ENCODE measurements at regions not wholly inside any gene's neighbourhood (a gene's known extent, or its start where the extent isn't known, plus 50 kb on each side); places are given as distances from the start of the nearest gene placed in this dataset.
A peak's percentile ranks its signal among the peaks of the same experiment; 100 is the strongest.
"Not testable (repeated sequence)": the region's sequence is repeated elsewhere in the genome, so short reads cannot be mapped to it uniquely, and the experiment has no call there.

GRCh38 chr9:138207300-138208179 is 330.0 kb downstream of the CACNA1B start:
- DNase-seq (ENCODE audit: low read depth); H3K27me3 ChIP-seq (ENCODE audit: control insufficient read depth, insufficient read depth, low read length); FAIRE-seq; H3K36me3 ChIP-seq (ENCODE audit: control insufficient read depth, insufficient read depth, low read length); H3K4me3 ChIP-seq (ENCODE audit: low read depth, low read length): not testable (repeated sequence)

- not testable (repeated sequence) for H3K27me3 ChIP-seq (ENCODE audit: control insufficient read depth, insufficient read depth, low read length); H3K4me3 ChIP-seq (ENCODE audit: low read depth, low read length); DNase-seq (ENCODE audit: low read depth); H3K36me3 ChIP-seq (ENCODE audit: control insufficient read depth, insufficient read depth, low read length); FAIRE-seq
Measured at GRCh38 chr9:138209071-138209644, 331.6 kb downstream of the CACNA1B start.

GRCh38 chr9:138210388-138210986 is 332.9 kb downstream of the CACNA1B start:
- not testable (repeated sequence) for FAIRE-seq; H3K27me3 ChIP-seq (ENCODE audit: control insufficient read depth, insufficient read depth, low read length); DNase-seq (ENCODE audit: low read depth); H3K36me3 ChIP-seq (ENCODE audit: control insufficient read depth, insufficient read depth, low read length); H3K4me3 ChIP-seq (ENCODE audit: low read depth, low read length)

DNA sequence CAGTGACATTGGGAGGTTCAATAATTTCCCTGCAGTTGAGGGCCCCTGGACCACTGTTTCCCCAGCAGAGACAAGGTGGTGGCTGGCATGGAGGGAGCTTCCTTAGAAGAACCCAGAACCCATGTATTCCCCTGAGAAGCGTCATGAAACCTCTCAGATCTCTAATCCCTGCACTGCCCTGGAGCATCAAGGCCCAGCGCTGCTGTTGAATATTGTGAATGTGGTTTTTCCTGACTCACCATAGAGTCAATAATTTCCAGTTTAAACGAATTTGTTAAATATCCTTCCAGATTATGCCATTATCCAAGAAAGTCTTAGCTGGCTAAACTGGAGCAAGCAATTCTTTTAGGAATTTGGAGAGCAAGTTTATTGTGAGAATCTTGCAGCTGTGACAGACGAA is 333.5 kb downstream of the CACNA1B start:
- DNase-seq (ENCODE audit: low read depth); H3K36me3 ChIP-seq (ENCODE audit: control insufficient read depth, insufficient read depth, low read length); H3K4me3 ChIP-seq (ENCODE audit: low read depth, low read length); FAIRE-seq; H3K27me3 ChIP-seq (ENCODE audit: control insufficient read depth, insufficient read depth, low read length): not testable (repeated sequence)

DNA sequence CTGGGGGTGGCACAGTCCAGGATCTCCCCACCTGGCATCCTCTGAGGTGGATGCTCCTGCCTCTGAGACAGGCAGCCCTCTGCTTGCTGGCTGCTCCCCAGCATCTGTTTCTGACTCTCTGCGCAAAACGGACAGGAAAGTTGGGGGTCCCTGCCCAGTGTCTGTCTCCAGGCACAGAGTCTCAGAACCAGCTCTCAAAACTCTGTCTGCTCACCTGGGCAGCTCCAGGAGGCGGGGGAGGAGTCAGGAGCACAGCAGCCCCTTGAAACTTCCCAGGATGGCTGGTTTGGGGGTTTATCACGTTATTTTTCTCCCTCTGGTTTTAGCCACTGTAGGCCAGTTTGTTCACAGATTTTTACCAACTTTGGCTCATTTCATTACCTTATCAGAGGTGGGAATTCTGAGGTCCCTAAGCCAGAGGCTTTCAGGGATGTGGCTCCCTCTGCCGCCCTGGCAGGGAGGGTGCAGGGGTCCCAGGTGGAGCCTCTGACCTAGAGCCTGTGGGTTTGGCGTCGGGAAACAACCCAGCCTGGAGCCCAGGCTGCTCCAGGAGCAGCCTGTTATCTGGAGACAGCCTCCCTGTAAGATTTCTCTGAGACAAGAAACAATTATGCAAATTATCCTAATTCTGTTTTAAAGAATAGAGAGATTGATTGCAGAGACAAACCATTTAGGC is 334.1 kb downstream of the CACNA1B start:
- DNase-seq (ENCODE audit: low read depth); H3K27me3 ChIP-seq (ENCODE audit: control insufficient read depth, insufficient read depth, low read length); H3K4me3 ChIP-seq (ENCODE audit: low read depth, low read length); FAIRE-seq; H3K36me3 ChIP-seq (ENCODE audit: control insufficient read depth, insufficient read depth, low read length): not testable (repeated sequence)

DNA sequence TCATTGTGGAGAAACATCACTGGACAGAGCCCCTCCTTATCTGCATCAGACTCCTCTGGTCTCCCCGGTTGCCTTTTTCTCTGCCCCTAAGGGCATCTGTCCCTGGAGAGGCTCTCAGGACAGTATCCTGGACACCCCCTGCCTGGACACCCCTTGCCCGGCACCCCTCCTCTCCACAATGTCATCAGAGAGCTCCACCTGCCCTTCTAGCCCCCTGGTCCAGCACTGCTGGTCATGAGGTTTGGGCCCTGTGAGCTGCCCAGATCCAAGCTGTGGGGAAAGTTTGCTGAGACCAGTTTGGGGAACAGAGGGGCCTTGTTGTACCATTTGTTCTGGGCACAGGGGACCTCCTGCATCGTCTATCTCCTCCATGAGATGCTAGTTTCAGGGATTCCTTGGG is 335.2 kb downstream of the CACNA1B start:
- not testable (repeated sequence) for DNase-seq (ENCODE audit: low read depth); FAIRE-seq; H3K36me3 ChIP-seq (ENCODE audit: control insufficient read depth, insufficient read depth, low read length); H3K4me3 ChIP-seq (ENCODE audit: low read depth, low read length); H3K27me3 ChIP-seq (ENCODE audit: control insufficient read depth, insufficient read depth, low read length)

GRCh38 chr9:138213748-138214147 is 336.2 kb downstream of the CACNA1B start:
- FAIRE-seq; H3K36me3 ChIP-seq (ENCODE audit: control insufficient read depth, insufficient read depth, low read length); H3K4me3 ChIP-seq (ENCODE audit: low read depth, low read length); DNase-seq (ENCODE audit: low read depth); H3K27me3 ChIP-seq (ENCODE audit: control insufficient read depth, insufficient read depth, low read length): not testable (repeated sequence)

- H3K36me3 ChIP-seq (ENCODE audit: control insufficient read depth, insufficient read depth, low read length) = not testable (repeated sequence)
Measured at GRCh38 chr9:138214548-138214947, 337.0 kb downstream of the CACNA1B start.

DNA sequence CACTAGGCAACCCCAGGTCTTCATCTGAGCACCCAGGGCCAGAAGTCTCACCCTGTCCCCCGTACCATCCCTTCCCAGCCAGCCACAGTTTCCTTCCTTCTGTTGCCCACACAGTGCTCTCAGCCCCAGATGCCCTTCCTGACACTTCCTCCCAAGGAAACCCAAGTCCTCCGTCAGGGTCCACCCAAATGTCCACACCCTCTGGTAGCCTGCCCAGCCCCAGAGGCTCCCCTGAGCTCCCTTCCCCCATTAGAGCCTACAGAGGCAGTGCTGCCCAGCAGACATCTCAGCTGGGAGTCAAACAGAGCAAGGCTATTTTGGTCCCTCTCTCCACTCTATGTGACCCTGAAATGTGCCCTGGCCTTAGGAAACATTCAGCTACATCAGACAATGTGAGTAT is 338.0 kb downstream of the CACNA1B start:
- DNase-seq (ENCODE audit: low read depth); H3K4me3 ChIP-seq (ENCODE audit: low read depth, low read length); H3K36me3 ChIP-seq (ENCODE audit: control insufficient read depth, insufficient read depth, low read length); H3K27me3 ChIP-seq (ENCODE audit: control insufficient read depth, insufficient read depth, low read length); FAIRE-seq: not testable (repeated sequence)

More at GRCh38 chr9:138214548-138214947, 337.0 kb downstream of the CACNA1B start:
- not testable (repeated sequence) for H3K27me3 ChIP-seq (ENCODE audit: control insufficient read depth, insufficient read depth, low read length); DNase-seq (ENCODE audit: low read depth); H3K4me3 ChIP-seq (ENCODE audit: low read depth, low read length); FAIRE-seq

- H3K27me3 ChIP-seq (ENCODE audit: control insufficient read depth, insufficient read depth, low read length); H3K36me3 ChIP-seq (ENCODE audit: control insufficient read depth, insufficient read depth, low read length); FAIRE-seq; DNase-seq (ENCODE audit: low read depth); H3K4me3 ChIP-seq (ENCODE audit: low read depth, low read length): not testable (repeated sequence)
Measured at GRCh38 chr9:138216817-138217216, 339.2 kb downstream of the CACNA1B start.

GRCh38 chr9:138217284-138217850 is 339.8 kb downstream of the CACNA1B start:
- peak; percentile 3 for DNase-seq (ENCODE audit: low read depth)
- H3K27me3 ChIP-seq (ENCODE audit: control insufficient read depth, insufficient read depth, low read length); H3K4me3 ChIP-seq (ENCODE audit: low read depth, low read length); H3K36me3 ChIP-seq (ENCODE audit: control insufficient read depth, insufficient read depth, low read length); FAIRE-seq: not testable (repeated sequence)

DNA sequence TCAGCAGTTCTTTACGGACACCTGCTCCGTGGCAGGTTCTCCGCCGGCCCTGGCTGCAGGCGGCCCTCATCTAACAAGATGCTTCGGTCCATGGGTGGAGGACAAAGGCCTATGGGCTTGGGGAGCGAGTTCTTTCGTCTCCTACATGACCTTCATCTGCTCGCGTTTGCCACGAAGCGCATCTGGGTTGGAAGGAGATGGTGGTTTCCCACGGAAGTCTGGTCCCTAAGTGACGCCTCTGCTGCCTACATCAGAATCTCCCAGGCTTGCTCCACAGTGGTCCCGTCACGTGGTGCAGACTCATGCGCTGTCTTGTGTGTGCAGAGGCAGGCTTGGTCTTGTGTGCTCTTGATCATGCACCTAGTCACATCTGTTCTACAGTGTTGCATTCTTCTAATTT is 341.7 kb downstream of the CACNA1B start:
- DNase-seq (ENCODE audit: low read depth) = peak; percentile 37
- H3K27me3 ChIP-seq (ENCODE audit: control insufficient read depth, insufficient read depth, low read length); H3K36me3 ChIP-seq (ENCODE audit: control insufficient read depth, insufficient read depth, low read length); H3K4me3 ChIP-seq (ENCODE audit: low read depth, low read length); FAIRE-seq: not testable (repeated sequence)

DNA sequence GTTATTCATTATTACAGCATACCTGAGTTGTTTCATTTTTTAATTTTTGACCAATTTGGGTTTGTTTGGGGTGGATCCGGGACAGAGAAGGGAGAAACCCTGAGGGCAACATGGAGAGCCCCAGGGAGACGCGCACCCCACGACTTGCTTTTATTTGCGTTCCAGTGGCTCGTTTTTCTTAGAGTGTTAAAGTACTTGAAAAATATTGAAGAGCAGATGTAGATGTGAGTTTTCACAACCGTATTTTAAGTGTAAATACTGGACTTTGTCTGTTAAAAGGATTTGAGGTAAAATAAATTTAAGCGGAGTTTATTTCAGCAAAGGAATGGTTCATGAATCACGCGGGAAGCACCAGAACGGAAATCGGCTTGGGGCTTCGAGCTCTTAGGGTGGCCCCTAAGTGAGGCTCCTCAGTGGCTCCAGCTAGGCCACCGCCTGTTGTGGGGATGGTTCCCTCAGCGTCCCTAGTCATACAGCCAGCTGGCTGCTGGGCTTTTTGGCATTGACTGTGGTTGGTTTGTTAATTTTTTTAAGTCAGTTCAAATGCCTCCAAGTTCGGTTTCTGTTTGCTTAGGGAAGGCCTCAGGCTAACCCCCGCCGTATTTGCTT is 344.0 kb downstream of the CACNA1B start:
- not testable (repeated sequence) for H3K4me3 ChIP-seq (ENCODE audit: low read depth, low read length); H3K27me3 ChIP-seq (ENCODE audit: control insufficient read depth, insufficient read depth, low read length); H3K36me3 ChIP-seq (ENCODE audit: control insufficient read depth, insufficient read depth, low read length); FAIRE-seq; DNase-seq (ENCODE audit: low read depth)
